ENCODE measurements at regions not wholly inside any gene's neighbourhood (a gene's known extent, or its start where the extent isn't known, plus 50 kb on each side); places are given as distances from the start of the nearest gene placed in this dataset.

GRCh38 chr9:23050548-23050947, 603.9 kb downstream of the DMRTA1 start:
- FAIRE-seq = no peak
- H3K27me3 ChIP-seq (ENCODE audit: control insufficient read depth, insufficient read depth, low read length) = no peaks in the 10 kb centered on the region
- TF ChIP-seq CTCF (IDR thresholded peaks at IDR 0.05; ENCODE audit: insufficient read depth, low read length, severe bottlenecking) = no peak

GRCh38 chr9:23073136-23073535, 626.5 kb downstream of the DMRTA1 start:
- H3K36me3 ChIP-seq (ENCODE audit: control insufficient read depth, insufficient read depth, low read length) = no peaks in the 10 kb centered on the region
- no peaks in the 10 kb centered on the region for H3K27me3 ChIP-seq (ENCODE audit: control insufficient read depth, insufficient read depth, low read length)
- FAIRE-seq (no peak), DNase-seq (ENCODE audit: low read depth) (peak; percentile 82)
- no peak overlapping the region for H3K4me3 ChIP-seq (ENCODE audit: low read depth, low read length)
- no peak for TF ChIP-seq CTCF (IDR thresholded peaks at IDR 0.05; ENCODE audit: insufficient read depth, low read length, severe bottlenecking)

More at GRCh38 chr9:23050548-23050947, 603.9 kb downstream of the DMRTA1 start:
- DNase-seq (ENCODE audit: low read depth) = peak; percentile 50
- no peak overlapping the region for H3K4me3 ChIP-seq (ENCODE audit: low read depth, low read length)
- no peaks in the 10 kb centered on the region for H3K36me3 ChIP-seq (ENCODE audit: control insufficient read depth, insufficient read depth, low read length)

- no peak overlapping the region for H3K4me3 ChIP-seq (ENCODE audit: low read depth, low read length)
- DNase-seq (ENCODE audit: low read depth) (no peak), FAIRE-seq (no peak)
- no peaks in the 10 kb centered on the region for H3K36me3 ChIP-seq (ENCODE audit: control insufficient read depth, insufficient read depth, low read length)
- no peaks in the 10 kb centered on the region for H3K27me3 ChIP-seq (ENCODE audit: control insufficient read depth, insufficient read depth, low read length)
- no peak for TF ChIP-seq CTCF (IDR thresholded peaks at IDR 0.05; ENCODE audit: insufficient read depth, low read length, severe bottlenecking)
These were observed 633.2 kb downstream of the DMRTA1 start for GRCh38 chr9:23079798-23080197.

- FAIRE-seq = no peak
- Histone ChIP-seq H3K27me3 (ENCODE audit: control insufficient read depth, insufficient read depth, low read length) (no peaks in the 10 kb centered on the region), H3K36me3 (ENCODE audit: control insufficient read depth, insufficient read depth, low read length) (no peaks in the 10 kb centered on the region), H3K4me3 (ENCODE audit: low read depth, low read length) (no peak overlapping the region)
- DNase-seq (ENCODE audit: low read depth) = no peak
- TF ChIP-seq CTCF (IDR thresholded peaks at IDR 0.05; ENCODE audit: insufficient read depth, low read length, severe bottlenecking) = no peak
These were observed 634.8 kb downstream of the DMRTA1 start for GRCh38 chr9:23081377-23081776.

GRCh38 chr9:23088932-23089364, 642.3 kb downstream of the DMRTA1 start:
- no peaks in the 10 kb centered on the region for H3K27me3 ChIP-seq (ENCODE audit: control insufficient read depth, insufficient read depth, low read length)
- peak; percentile 10 for DNase-seq (ENCODE audit: low read depth)
- no peaks in the 10 kb centered on the region for H3K36me3 ChIP-seq (ENCODE audit: control insufficient read depth, insufficient read depth, low read length)
- TF ChIP-seq CTCF (IDR thresholded peaks at IDR 0.05; ENCODE audit: insufficient read depth, low read length, severe bottlenecking) = peak; percentile 16
- H3K4me3 ChIP-seq (ENCODE audit: low read depth, low read length) = no peak overlapping the region
- peak; percentile 82 for FAIRE-seq

GRCh38 chr9:23117616-23118015, 671.0 kb downstream of the DMRTA1 start:
- FAIRE-seq (no peak), DNase-seq (ENCODE audit: low read depth) (peak; percentile 69)
- TF ChIP-seq CTCF (IDR thresholded peaks at IDR 0.05; ENCODE audit: insufficient read depth, low read length, severe bottlenecking) = no peak
- no peak overlapping the region for H3K4me3 ChIP-seq (ENCODE audit: low read depth, low read length)
- H3K36me3 ChIP-seq (ENCODE audit: control insufficient read depth, insufficient read depth, low read length) = no peaks in the 10 kb centered on the region
- H3K27me3 ChIP-seq (ENCODE audit: control insufficient read depth, insufficient read depth, low read length) = no peaks in the 10 kb centered on the region
